ENCODE measurements at regions not wholly inside any gene's neighbourhood (a gene's known extent, or its start where the extent isn't known, plus 50 kb on each side); places are given as distances from the start of the nearest gene placed in this dataset.

GRCh38 chr5:56406221-56406620, 173.1 kb upstream of the ANKRD55 start:
- TF ChIP-seq, protein P1, sequence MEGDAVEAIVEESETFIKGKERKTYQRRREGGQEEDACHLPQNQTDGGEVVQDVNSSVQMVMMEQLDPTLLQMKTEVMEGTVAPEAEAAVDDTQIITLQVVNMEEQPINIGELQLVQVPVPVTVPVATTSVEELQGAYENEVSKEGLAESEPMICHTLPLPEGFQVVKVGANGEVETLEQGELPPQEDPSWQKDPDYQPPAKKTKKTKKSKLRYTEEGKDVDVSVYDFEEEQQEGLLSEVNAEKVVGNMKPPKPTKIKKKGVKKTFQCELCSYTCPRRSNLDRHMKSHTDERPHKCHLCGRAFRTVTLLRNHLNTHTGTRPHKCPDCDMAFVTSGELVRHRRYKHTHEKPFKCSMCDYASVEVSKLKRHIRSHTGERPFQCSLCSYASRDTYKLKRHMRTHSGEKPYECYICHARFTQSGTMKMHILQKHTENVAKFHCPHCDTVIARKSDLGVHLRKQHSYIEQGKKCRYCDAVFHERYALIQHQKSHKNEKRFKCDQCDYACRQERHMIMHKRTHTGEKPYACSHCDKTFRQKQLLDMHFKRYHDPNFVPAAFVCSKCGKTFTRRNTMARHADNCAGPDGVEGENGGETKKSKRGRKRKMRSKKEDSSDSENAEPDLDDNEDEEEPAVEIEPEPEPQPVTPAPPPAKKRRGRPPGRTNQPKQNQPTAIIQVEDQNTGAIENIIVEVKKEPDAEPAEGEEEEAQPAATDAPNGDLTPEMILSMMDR (IDR thresholded peaks at IDR 0.05; ENCODE audit: insufficient read depth, low read length), result no peak
- TF ChIP-seq POLR2AphosphoS5 (IDR thresholded peaks at IDR 0.05; ENCODE audit: low read depth), result no peak

All from HL-60 (cell line).